Caco-2 (cell line): ENCODE measurements at regions not wholly inside any gene's neighbourhood (a gene's known extent, or its start where the extent isn't known, plus 50 kb on each side); places are given as distances from the start of the nearest gene placed in this dataset.

Source experiments
- BruUV-seq: library from RNA; stranded (reverse); fragments of 400-500 nt; replicated peaks from 2 replicates; lab custom pipeline; 2021; lab: Mats Ljungman, UMichigan
- CTCF ChIA-PET: fragments of 300-600 bp; sonication (Branson Sonifier 250); formaldehyde crosslinking; loops from one replicate; lab custom pipeline; 2022; ENCODE audit warnings: antibody characterized with exemption; lab: Charles Lee
- POLR2A ChIA-PET: fragments of 300-600 bp; sonication (Branson Sonifier 250); formaldehyde crosslinking; loops from one replicate; lab custom pipeline; 2022; ENCODE audit warnings: antibody characterized with exemption; lab: Charles Lee
- DNase-seq, 2 experiments: peaks; one replicate each; pipeline versions ENCODE4 v3.0.0 to v3.0.0-alpha.2; 2020 to 2022
- H3K27me3 ChIP-seq: replicated peaks from 2 replicates; pipeline ENCODE4 v1.6.0; 2011; ENCODE audit warnings: low read length; ENCODE audit not compliant: control insufficient read depth, insufficient read depth
- H3K36me3 ChIP-seq: 2 replicates; pipeline ENCODE4 v1.5.1; 2011; ENCODE audit warnings: low read length; ENCODE audit not compliant: control insufficient read depth, insufficient read depth
- H3K4me1 ChIP-seq: fragments of 250-450 bp; sonication (Bioruptor Pico); 2 replicates; pipeline ENCODE4 v1.5.1; 2020; ENCODE audit warnings: mild to moderate bottlenecking
- H3K4me3 ChIP-seq: 2 replicates; pipeline ENCODE4 v1.5.1; 2011; ENCODE audit warnings: low read depth, mild to moderate bottlenecking, control low read depth, low read length
- H3K9me3 ChIP-seq: fragments of 250-450 bp; sonication (Bioruptor Pico); 2 replicates; pipeline ENCODE4 v1.5.1; 2020; ENCODE audit warnings: mild to moderate bottlenecking, moderate library complexity
- H3K27ac Mint-ChIP-seq: one replicate; pipeline ENCODE4 v1.8.0; 2022; ENCODE audit warnings: mixed read lengths; ENCODE audit not compliant: unreplicated experiment
- H3K27me3 Mint-ChIP-seq: one replicate; pipeline ENCODE4 v1.8.0; 2022; ENCODE audit warnings: mixed read lengths; ENCODE audit not compliant: insufficient read depth, unreplicated experiment
- H3K36me3 Mint-ChIP-seq: one replicate; pipeline ENCODE4 v1.8.0; 2022; ENCODE audit warnings: mild to moderate bottlenecking, mixed read lengths; ENCODE audit not compliant: insufficient read depth, unreplicated experiment
- H3K4me1 Mint-ChIP-seq: one replicate; pipeline ENCODE4 v1.8.0; 2022; ENCODE audit warnings: low read depth, mixed read lengths; ENCODE audit not compliant: unreplicated experiment
- H3K4me3 Mint-ChIP-seq: one replicate; pipeline ENCODE4 v1.8.0; 2022; ENCODE audit warnings: mild to moderate bottlenecking, moderate library complexity, mixed read lengths; ENCODE audit not compliant: unreplicated experiment
- H3K9me3 Mint-ChIP-seq: one replicate; pipeline ENCODE4 v1.8.0; 2022; ENCODE audit warnings: mixed read lengths; ENCODE audit not compliant: unreplicated experiment
- intact Hi-C: fragments of 100-400 bp; cut with micrococcal nuclease; formaldehyde crosslinking; loops from one replicate; pipeline ENCODE4 v1.10.0; 2022; ENCODE audit not compliant: unreplicated experiment
- TF ChIP-seq, protein P1 (sequence below), 2 experiments: fragments of 200-600 bp in 1 of 2; IDR thresholded peaks; 1 replicate in 1 of 2; 2 replicates in 1 of 2; pipeline versions ENCODE4 v1.5.1 to v1.8.0; 2011 to 2022; ENCODE audit warnings: antibody characterized with exemption in 1 of 2, control low read depth in 1 of 2, inconsistent platforms in 1 of 2, low read depth in 1 of 2, low read length in 1 of 2, mild to moderate bottlenecking in 1 of 2, moderate library complexity in 1 of 2; ENCODE audit not compliant: insufficient read depth in 1 of 2, severe bottlenecking in 1 of 2, unreplicated experiment in 1 of 2

DNA sequence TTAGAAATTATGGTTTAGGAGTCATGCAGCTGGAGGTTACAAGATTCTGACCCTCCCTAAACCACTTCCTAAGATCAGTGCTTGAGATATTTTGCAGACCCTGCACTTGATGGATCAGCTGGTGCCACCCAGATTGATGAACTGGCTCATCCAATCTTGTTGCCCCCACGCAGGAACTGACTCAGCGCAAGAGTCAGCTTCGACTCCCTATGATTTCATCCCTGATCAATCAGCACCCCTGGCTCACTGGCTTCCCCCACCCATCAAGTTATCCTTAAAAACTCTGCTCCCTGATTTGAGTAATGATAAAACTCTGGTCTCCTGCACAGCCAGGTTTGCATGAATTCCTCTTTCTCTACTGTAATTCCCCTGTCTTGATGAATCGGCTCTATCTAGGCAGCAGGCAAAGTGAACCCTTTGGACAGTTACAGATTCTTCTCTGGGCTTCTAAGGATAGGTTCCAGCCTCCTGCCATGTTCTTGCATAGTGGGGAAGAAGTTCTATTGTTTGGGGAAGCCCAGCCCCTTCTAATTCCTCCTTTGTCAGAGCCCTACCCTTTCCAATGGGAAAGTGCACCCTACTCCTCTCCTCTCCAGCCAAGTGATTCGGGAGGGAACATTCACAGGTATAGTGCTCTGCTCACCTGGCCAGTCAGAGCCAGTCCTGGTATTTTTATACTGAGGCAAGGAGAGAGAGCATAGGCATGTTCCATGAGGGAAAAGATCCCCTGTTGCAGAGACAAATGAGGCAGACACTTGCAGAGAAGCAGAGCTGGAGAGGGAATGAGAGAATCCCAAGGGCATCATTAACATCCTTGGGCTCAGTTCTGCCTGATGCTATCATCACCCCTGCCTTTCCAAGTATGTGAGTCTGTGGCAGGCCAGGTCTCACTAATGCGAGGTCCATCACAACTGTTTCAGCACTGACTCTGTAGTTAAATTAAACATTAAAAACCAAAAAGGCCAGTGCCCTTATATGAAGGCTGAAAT, 224.4 kb upstream of the GALNT17 start:
- no TSS peak for BruUV-seq
- CTCF ChIA-PET, result no interaction called here
- H3K9me3 Mint-ChIP-seq, result peaks cover 8% of the 10 kb centered on the region

DNA sequence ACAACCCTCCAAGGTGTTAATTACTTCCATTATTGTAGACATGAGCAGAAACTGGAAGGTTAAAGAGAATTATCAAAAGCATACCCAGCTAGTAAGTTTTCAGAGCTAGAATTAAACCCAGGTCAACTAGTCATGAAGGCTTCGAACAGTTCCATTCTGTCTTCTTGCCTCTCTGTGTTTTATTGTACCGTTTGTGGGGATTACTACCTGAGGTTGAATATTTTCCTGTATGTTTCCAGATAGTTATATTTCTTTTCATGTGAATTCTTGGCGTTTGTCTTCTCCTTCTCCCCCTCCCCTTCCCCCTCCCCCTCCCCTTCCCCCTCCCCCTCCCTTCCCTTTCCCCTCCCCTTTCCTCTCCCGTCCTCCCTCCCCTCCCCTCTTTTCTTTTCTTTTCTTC, 218.0 kb upstream of the GALNT17 start:
- Histone ChIP-seq H3K27me3 (no peaks in the 10 kb centered on the region), H3K9me3 (no peaks in the 10 kb centered on the region), H3K36me3 (no peaks in the 10 kb centered on the region), H3K4me1 (no peaks in the 10 kb centered on the region), H3K4me3 (no peak overlapping the region)
- no TSS peak for BruUV-seq
- DNase-seq, result no peak
- intact Hi-C loops, result no loop called here
- Mint-ChIP-seq H3K4me3 (no peak overlapping the region), H3K36me3 (no peaks in the 10 kb centered on the region), H3K27ac (no peak overlapping the region), H3K9me3 (peaks cover 12% of the 10 kb centered on the region), H3K4me1 (no peaks in the 10 kb centered on the region), H3K27me3 (no peaks in the 10 kb centered on the region)
- CTCF ChIA-PET, result no interaction called here
- POLR2A ChIA-PET, result no interaction called here
- TF ChIP-seq, protein P1, sequence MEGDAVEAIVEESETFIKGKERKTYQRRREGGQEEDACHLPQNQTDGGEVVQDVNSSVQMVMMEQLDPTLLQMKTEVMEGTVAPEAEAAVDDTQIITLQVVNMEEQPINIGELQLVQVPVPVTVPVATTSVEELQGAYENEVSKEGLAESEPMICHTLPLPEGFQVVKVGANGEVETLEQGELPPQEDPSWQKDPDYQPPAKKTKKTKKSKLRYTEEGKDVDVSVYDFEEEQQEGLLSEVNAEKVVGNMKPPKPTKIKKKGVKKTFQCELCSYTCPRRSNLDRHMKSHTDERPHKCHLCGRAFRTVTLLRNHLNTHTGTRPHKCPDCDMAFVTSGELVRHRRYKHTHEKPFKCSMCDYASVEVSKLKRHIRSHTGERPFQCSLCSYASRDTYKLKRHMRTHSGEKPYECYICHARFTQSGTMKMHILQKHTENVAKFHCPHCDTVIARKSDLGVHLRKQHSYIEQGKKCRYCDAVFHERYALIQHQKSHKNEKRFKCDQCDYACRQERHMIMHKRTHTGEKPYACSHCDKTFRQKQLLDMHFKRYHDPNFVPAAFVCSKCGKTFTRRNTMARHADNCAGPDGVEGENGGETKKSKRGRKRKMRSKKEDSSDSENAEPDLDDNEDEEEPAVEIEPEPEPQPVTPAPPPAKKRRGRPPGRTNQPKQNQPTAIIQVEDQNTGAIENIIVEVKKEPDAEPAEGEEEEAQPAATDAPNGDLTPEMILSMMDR (IDR thresholded peaks at IDR 0.05; ENCODE audit: insufficient read depth in 1 of 2, low read depth in 1 of 2, low read length in 1 of 2, severe bottlenecking in 1 of 2, unreplicated experiment in 1 of 2), result no peak

More for the DNA sequence above, 224.4 kb upstream of the GALNT17 start:
- Histone ChIP-seq H3K4me1 (no peaks in the 10 kb centered on the region), H3K4me3 (no peak overlapping the region), H3K9me3 (no peaks in the 10 kb centered on the region), H3K27me3 (no peaks in the 10 kb centered on the region), H3K36me3 (no peaks in the 10 kb centered on the region)
- H3K36me3 Mint-ChIP-seq, result peaks cover 6% of the 10 kb centered on the region
- no peak overlapping the region for H3K27ac Mint-ChIP-seq
- TF ChIP-seq, protein P1 (IDR thresholded peaks at IDR 0.05; ENCODE audit: insufficient read depth in 1 of 2, low read depth in 1 of 2, low read length in 1 of 2, severe bottlenecking in 1 of 2, unreplicated experiment in 1 of 2), result no peak
- intact Hi-C loops, result no loop called here
- no peak for DNase-seq
- H3K27me3 Mint-ChIP-seq, result peaks cover 3% of the 10 kb centered on the region
- POLR2A ChIA-PET, result no interaction called here
- no peaks in the 10 kb centered on the region for H3K4me1 Mint-ChIP-seq
- H3K4me3 Mint-ChIP-seq, result no peak overlapping the region

DNA sequence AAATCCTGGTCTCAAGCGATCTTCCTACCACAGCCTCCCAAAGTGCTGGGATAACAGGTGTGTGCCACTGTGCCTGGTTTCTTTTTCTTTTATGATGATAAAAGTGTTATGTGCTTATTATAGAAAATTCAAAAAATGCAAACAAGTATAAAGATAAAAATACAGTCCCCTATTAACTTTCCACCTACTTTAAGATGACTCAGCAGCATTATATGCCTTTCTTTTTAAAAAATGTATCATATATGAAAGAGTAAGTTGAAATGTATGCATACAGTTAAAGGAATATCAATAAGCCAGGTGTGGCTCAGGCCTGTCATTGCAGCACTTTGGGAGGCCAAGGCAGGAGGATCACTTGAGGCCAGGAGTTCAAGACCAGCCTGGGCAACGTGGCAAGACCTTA, 216.9 kb upstream of the GALNT17 start:
- no TSS peak for BruUV-seq
- Histone ChIP-seq H3K36me3 (no peaks in the 10 kb centered on the region), H3K4me1 (no peaks in the 10 kb centered on the region), H3K27me3 (no peaks in the 10 kb centered on the region), H3K4me3 (no peak overlapping the region), H3K9me3 (no peaks in the 10 kb centered on the region)
- H3K27me3 Mint-ChIP-seq, result no peaks in the 10 kb centered on the region
- TF ChIP-seq, protein P1 (IDR thresholded peaks at IDR 0.05; ENCODE audit: insufficient read depth in 1 of 2, low read depth in 1 of 2, low read length in 1 of 2, severe bottlenecking in 1 of 2, unreplicated experiment in 1 of 2), result no peak
- POLR2A ChIA-PET, result no interaction called here
- no peak for DNase-seq
- no peak overlapping the region for H3K4me3 Mint-ChIP-seq
- H3K4me1 Mint-ChIP-seq, result no peaks in the 10 kb centered on the region
- CTCF ChIA-PET, result no interaction called here
- no peak overlapping the region for H3K27ac Mint-ChIP-seq
- peaks cover 12% of the 10 kb centered on the region for H3K9me3 Mint-ChIP-seq
- intact Hi-C loops, result no loop called here
- no peaks in the 10 kb centered on the region for H3K36me3 Mint-ChIP-seq
